H9 (cell line): ENCODE measurements at regions not wholly inside any gene's neighbourhood (a gene's known extent, or its start where the extent isn't known, plus 50 kb on each side); places are given as distances from the start of the nearest gene placed in this dataset.

Experiments
- DNase-seq: peaks from one replicate; pipeline ENCODE4 v3.0.0-alpha.2; 2017
- H2AFZ ChIP-seq: one replicate; pipeline ENCODE4 v1.6.1; 2013; ENCODE audit warnings: mild to moderate bottlenecking, low read length, control low read depth, moderate library complexity
- H2AK5ac ChIP-seq: 2 replicates; pipeline ENCODE4 v1.6.1; 2013; ENCODE audit warnings: low read length, control low read depth, mixed read lengths; ENCODE audit not compliant: insufficient read length
- H2BK120ac ChIP-seq: one replicate; pipeline ENCODE4 v1.6.1; 2013; ENCODE audit warnings: low read depth, mild to moderate bottlenecking, low read length, control low read depth, inconsistent platforms; ENCODE audit not compliant: poor library complexity, severe bottlenecking
- H2BK12ac ChIP-seq: 2 replicates; pipeline ENCODE4 v1.6.1; 2013; ENCODE audit warnings: low read length, control low read depth, mixed read lengths, low read depth; ENCODE audit not compliant: insufficient read length
- H2BK15ac ChIP-seq: 2 replicates; pipeline ENCODE4 v1.6.1; 2013; ENCODE audit warnings: low read depth, low read length, control low read depth
- H2BK20ac ChIP-seq: one replicate; pipeline ENCODE4 v1.6.1; 2013; ENCODE audit warnings: low read depth, mild to moderate bottlenecking, low read length, control low read depth, inconsistent platforms; ENCODE audit not compliant: poor library complexity, severe bottlenecking
- H2BK5ac ChIP-seq: 2 replicates; pipeline ENCODE4 v1.6.1; 2013; ENCODE audit warnings: low read length, control low read depth, mixed read lengths; ENCODE audit not compliant: insufficient read length
- H3K14ac ChIP-seq: 2 replicates; pipeline ENCODE4 v1.6.1; 2013; ENCODE audit warnings: low read length, control low read depth; ENCODE audit not compliant: insufficient read depth
- H3K18ac ChIP-seq: 2 replicates; pipeline ENCODE4 v1.6.1; 2013; ENCODE audit warnings: low read depth, mild to moderate bottlenecking, mixed read lengths, low read length, control low read depth; ENCODE audit not compliant: insufficient read length
- H3K23ac ChIP-seq: 2 replicates; pipeline ENCODE4 v1.6.1; 2013; ENCODE audit warnings: low read length, control low read depth, mixed read lengths, low read depth; ENCODE audit not compliant: insufficient read length
- H3K23me2 ChIP-seq: 2 replicates; pipeline ENCODE4 v1.6.1; 2013; ENCODE audit warnings: low read depth, mild to moderate bottlenecking, mixed read lengths, low read length, control low read depth; ENCODE audit not compliant: insufficient read length, poor library complexity, severe bottlenecking
- H3K27ac ChIP-seq: 2 replicates; pipeline ENCODE4 v1.5.1; 2013; ENCODE audit warnings: low read length, control low read depth, mixed read lengths, low read depth; ENCODE audit not compliant: insufficient read length
- H3K27me3 ChIP-seq: 2 replicates; pipeline ENCODE4 v1.6.1; 2013; ENCODE audit warnings: low read length, control low read depth, inconsistent platforms; ENCODE audit not compliant: insufficient read depth
- H3K4ac ChIP-seq: 2 replicates; pipeline ENCODE4 v1.6.1; 2013; ENCODE audit warnings: low read depth, mild to moderate bottlenecking, control low read depth, inconsistent platforms, low read length, moderate library complexity
- H3K4me1 ChIP-seq: 2 replicates; pipeline ENCODE4 v1.6.1; 2013; ENCODE audit warnings: low read length, control low read depth, inconsistent platforms; ENCODE audit not compliant: insufficient read depth
- H3K4me2 ChIP-seq: 2 replicates; pipeline ENCODE4 v1.6.1; 2013; ENCODE audit warnings: low read length, control low read depth, mixed read lengths; ENCODE audit not compliant: insufficient read length, insufficient read depth
- H3K56ac ChIP-seq: 2 replicates; pipeline ENCODE4 v1.6.1; 2013; ENCODE audit warnings: low read depth, mild to moderate bottlenecking, mixed read lengths, low read length, control low read depth; ENCODE audit not compliant: insufficient read length
- H3K79me1 ChIP-seq: 2 replicates; pipeline ENCODE4 v1.6.1; 2013; ENCODE audit warnings: low read depth, mild to moderate bottlenecking, moderate library complexity, low read length, control low read depth, inconsistent platforms; ENCODE audit not compliant: insufficient read depth, poor library complexity, severe bottlenecking
- H3K79me2 ChIP-seq: 2 replicates; pipeline ENCODE4 v1.6.1; 2013; ENCODE audit warnings: low read length, control low read depth, inconsistent platforms; ENCODE audit not compliant: insufficient read depth
- H3K9ac ChIP-seq: 2 replicates; pipeline ENCODE4 v1.6.1; 2013; ENCODE audit warnings: low read length, control low read depth, mixed read lengths; ENCODE audit not compliant: insufficient read length; ENCODE audit errors: extremely low read depth
- H3K9me3 ChIP-seq: one replicate; pipeline ENCODE4 v1.6.1; 2013; ENCODE audit warnings: low read depth, low read length, inconsistent platforms; ENCODE audit not compliant: control insufficient read depth
- H3T11ph ChIP-seq: one replicate; pipeline ENCODE4 v1.6.1; 2013; ENCODE audit warnings: mild to moderate bottlenecking, low read length, control low read depth, inconsistent platforms
- H4K20me1 ChIP-seq: one replicate; pipeline ENCODE4 v1.6.1; 2013; ENCODE audit not compliant: control insufficient read depth, insufficient read length, insufficient read depth
- H4K5ac ChIP-seq: 2 replicates; pipeline ENCODE4 v1.6.1; 2013; ENCODE audit warnings: low read depth, mild to moderate bottlenecking, mixed read lengths, low read length, control low read depth; ENCODE audit not compliant: insufficient read length
- H4K8ac ChIP-seq: replicated peaks from 2 replicates; pipeline ENCODE4 v1.6.1; 2013; ENCODE audit warnings: low read length, control low read depth, mixed read lengths, low read depth; ENCODE audit not compliant: insufficient read length
- H4K91ac ChIP-seq: 2 replicates; pipeline ENCODE4 v1.6.1; 2013; ENCODE audit warnings: low read depth, mild to moderate bottlenecking, moderate library complexity, mixed read lengths, low read length, control low read depth; ENCODE audit not compliant: insufficient read length
- H3K27ac Mint-ChIP-seq, 3 experiments: 2 replicates in 2 of 3; 3 replicates in 1 of 3; pipeline ENCODE4 v1.8.0; 2020 to 2021; ENCODE audit warnings: mixed read lengths in 3 of 3, mild to moderate bottlenecking in 1 of 3, moderate library complexity in 1 of 3
- H3K27me3 Mint-ChIP-seq: 2 replicates; pipeline ENCODE4 v1.8.0; 2021; ENCODE audit warnings: low read depth, mild to moderate bottlenecking, moderate library complexity, mixed read lengths
- H3K36me3 Mint-ChIP-seq, 3 experiments: 2 replicates in 2 of 3; 3 replicates in 1 of 3; pipeline ENCODE4 v1.8.0; 2020 to 2021; ENCODE audit warnings: low read depth in 3 of 3, mixed read lengths in 3 of 3; ENCODE audit not compliant: insufficient read depth in 1 of 3
- H3K4me1 Mint-ChIP-seq, 2 experiments: 2 replicates each; pipeline ENCODE4 v1.8.0; 2020; ENCODE audit warnings: mixed read lengths in 2 of 2
- H3K4me3 Mint-ChIP-seq, 2 experiments: 2 replicates in 1 of 2; 3 replicates in 1 of 2; pipeline ENCODE4 v1.8.0; 2020 to 2021; ENCODE audit warnings: mild to moderate bottlenecking in 2 of 2, mixed read lengths in 2 of 2, moderate library complexity in 1 of 2
- H3K9me3 Mint-ChIP-seq, 2 experiments: 2 replicates in 1 of 2; 3 replicates in 1 of 2; pipeline ENCODE4 v1.8.0; 2020; ENCODE audit warnings: mild to moderate bottlenecking in 2 of 2, mixed read lengths in 2 of 2, moderate library complexity in 1 of 2
- CTCF ChIP-seq: fragments of 200-600 bp; sonication (generic); conservative IDR thresholded peaks from 3 replicates; pipeline ENCODE4 v1.8.0; 2021; ENCODE audit warnings: antibody characterized with exemption, mild to moderate bottlenecking

- H3T11ph ChIP-seq: no peak overlapping the region
- H3K27me3 Mint-ChIP-seq: no peaks in the 10 kb centered on the region
These were observed 524.8 kb downstream of the HAO1 start for GRCh38 chr20:7415427-7415826.

More at GRCh38 chr20:7415427-7415826, 524.8 kb downstream of the HAO1 start:
- no peaks in the 10 kb centered on the region for H4K20me1 ChIP-seq
- no peak overlapping the region for H2AK5ac ChIP-seq
- no peaks in the 10 kb centered on the region for H3K23me2 ChIP-seq
- TF ChIP-seq CTCF: no peak
- H3K56ac ChIP-seq: no peak overlapping the region
- H3K9me3 Mint-ChIP-seq: no peaks in the 10 kb centered on the region
- no peaks in the 10 kb centered on the region for H3K79me1 ChIP-seq
- H3K27me3 ChIP-seq: no peaks in the 10 kb centered on the region
- H3K18ac ChIP-seq: no peak overlapping the region
- no peak overlapping the region for H3K27ac ChIP-seq
- H3K4me3 Mint-ChIP-seq: no peak overlapping the region
- no peak overlapping the region for H3K27ac Mint-ChIP-seq
- H3K4me1 ChIP-seq: no peaks in the 10 kb centered on the region
- H2BK5ac ChIP-seq: no peak overlapping the region
- no peak overlapping the region for H3K4me2 ChIP-seq
- no peak overlapping the region for H4K5ac ChIP-seq
- no peak overlapping the region for H4K91ac ChIP-seq
- no peak overlapping the region for H2BK12ac ChIP-seq
- peaks cover 5 to 6% of the 10 kb centered on the region in 2 experiments for H3K4me1 Mint-ChIP-seq
- H3K14ac ChIP-seq: no peak overlapping the region
- no peak overlapping the region for H2AFZ ChIP-seq
- no peak overlapping the region for H2BK20ac ChIP-seq
- no peaks in the 10 kb centered on the region for H3K36me3 Mint-ChIP-seq
- H2BK15ac ChIP-seq: no peak overlapping the region
- no peaks in the 10 kb centered on the region for H3K79me2 ChIP-seq
- no peak overlapping the region for H2BK120ac ChIP-seq
- no peaks in the 10 kb centered on the region for H3K9me3 ChIP-seq
- H3K23ac ChIP-seq: no peak overlapping the region
- no peak overlapping the region for H3K9ac ChIP-seq
- H3K4ac ChIP-seq: no peak overlapping the region
- DNase-seq: no peak
- no peak overlapping the region for H4K8ac ChIP-seq
